Astrocyte of the spinal cord (primary cell): ENCODE measurements at regions not wholly inside any gene's neighbourhood (a gene's known extent, or its start where the extent isn't known, plus 50 kb on each side); places are given as distances from the start of the nearest gene placed in this dataset.

Experiments
- DNase-seq: peaks from one replicate; pipeline ENCODE4 v3.0.0; 2011; ENCODE audit warnings: low read depth, low spot score
- H3K4me3 ChIP-seq: 2 replicates; pipeline ENCODE4 v1.5.1; 2011; ENCODE audit warnings: low read depth, mild to moderate bottlenecking, low read length, moderate library complexity
- in situ Hi-C: cut with HindIII; loops from 2 replicates; pipeline ENCODE4 v1.10.0; 2017; ENCODE audit warnings: low sequenced_read_pairs
- TF ChIP-seq, protein P1 (sequence below): IDR thresholded peaks from 2 replicates; pipeline ENCODE4 v1.5.1; 2012; ENCODE audit warnings: low read depth, mild to moderate bottlenecking, low read length, inconsistent platforms

- no peak overlapping the region for H3K4me3 ChIP-seq
- in situ Hi-C loops: no loop called here
- peak; percentile 56 for DNase-seq
- TF ChIP-seq, protein P1, sequence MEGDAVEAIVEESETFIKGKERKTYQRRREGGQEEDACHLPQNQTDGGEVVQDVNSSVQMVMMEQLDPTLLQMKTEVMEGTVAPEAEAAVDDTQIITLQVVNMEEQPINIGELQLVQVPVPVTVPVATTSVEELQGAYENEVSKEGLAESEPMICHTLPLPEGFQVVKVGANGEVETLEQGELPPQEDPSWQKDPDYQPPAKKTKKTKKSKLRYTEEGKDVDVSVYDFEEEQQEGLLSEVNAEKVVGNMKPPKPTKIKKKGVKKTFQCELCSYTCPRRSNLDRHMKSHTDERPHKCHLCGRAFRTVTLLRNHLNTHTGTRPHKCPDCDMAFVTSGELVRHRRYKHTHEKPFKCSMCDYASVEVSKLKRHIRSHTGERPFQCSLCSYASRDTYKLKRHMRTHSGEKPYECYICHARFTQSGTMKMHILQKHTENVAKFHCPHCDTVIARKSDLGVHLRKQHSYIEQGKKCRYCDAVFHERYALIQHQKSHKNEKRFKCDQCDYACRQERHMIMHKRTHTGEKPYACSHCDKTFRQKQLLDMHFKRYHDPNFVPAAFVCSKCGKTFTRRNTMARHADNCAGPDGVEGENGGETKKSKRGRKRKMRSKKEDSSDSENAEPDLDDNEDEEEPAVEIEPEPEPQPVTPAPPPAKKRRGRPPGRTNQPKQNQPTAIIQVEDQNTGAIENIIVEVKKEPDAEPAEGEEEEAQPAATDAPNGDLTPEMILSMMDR: no peak
These were observed 916.0 kb downstream of the FSTL5 start for GRCh38 chr4:161247831-161248230.

- no peak overlapping the region for H3K4me3 ChIP-seq
- DNase-seq: no peak
- in situ Hi-C loops: no loop called here
- TF ChIP-seq, protein P1: no peak
These were observed 925.8 kb downstream of the FSTL5 start for GRCh38 chr4:161238033-161238432.

GRCh38 chr4:161237495-161237894 is 926.3 kb downstream of the FSTL5 start:
- DNase-seq: no peak
- TF ChIP-seq, protein P1: no peak
- in situ Hi-C loops: no loop called here
- H3K4me3 ChIP-seq: no peak overlapping the region

DNA sequence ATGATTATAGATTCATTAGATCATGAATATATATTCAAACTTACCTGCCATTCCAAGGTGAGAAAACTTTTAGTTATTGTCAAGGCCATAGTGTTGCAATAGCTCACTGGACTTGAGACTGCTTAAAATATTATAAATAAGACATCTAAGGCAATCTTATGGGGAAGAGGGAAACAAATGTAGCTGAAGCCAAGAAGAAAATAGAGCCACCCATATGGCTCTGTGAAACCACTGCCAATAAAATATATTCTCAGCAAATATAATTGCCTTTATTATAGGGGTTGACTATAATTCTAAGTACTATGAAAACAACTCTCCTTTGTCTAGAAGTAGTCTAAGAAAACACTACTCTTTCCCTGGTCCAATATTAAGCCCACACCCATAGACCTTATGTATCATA is 938.5 kb downstream of the FSTL5 start:
- TF ChIP-seq, protein P1: no peak
- in situ Hi-C loops: no loop called here
- DNase-seq: no peak
- no peak overlapping the region for H3K4me3 ChIP-seq

GRCh38 chr4:161222889-161223288 is 940.9 kb downstream of the FSTL5 start:
- no peak for DNase-seq
- H3K4me3 ChIP-seq: no peak overlapping the region
- TF ChIP-seq, protein P1: no peak
- in situ Hi-C loops: no loop called here

- no peak overlapping the region for H3K4me3 ChIP-seq
- DNase-seq: no peak
- in situ Hi-C loops: no loop called here
- TF ChIP-seq, protein P1: no peak
These were observed 955.2 kb downstream of the FSTL5 start for GRCh38 chr4:161208564-161208963.

GRCh38 chr4:161206528-161207080 is 957.2 kb downstream of the FSTL5 start:
- no peak for DNase-seq
- TF ChIP-seq, protein P1: no peak
- in situ Hi-C loops: no loop called here
- H3K4me3 ChIP-seq: no peak overlapping the region
